ENCODE measurements at regions not wholly inside any gene's neighbourhood (a gene's known extent, or its start where the extent isn't known, plus 50 kb on each side); places are given as distances from the start of the nearest gene placed in this dataset.

GRCh38 chr7:131829947-131830558 is 273.6 kb upstream of the PODXL start:
- TF ChIP-seq POLR2A (IDR thresholded peaks at IDR 0.05) (no peak), CTCF (IDR thresholded peaks at IDR 0.05) (no peak), EP300 (IDR thresholded peaks at IDR 0.05) (no peak)
